HCT116 (cell line): ENCODE measurements at regions not wholly inside any gene's neighbourhood (a gene's known extent, or its start where the extent isn't known, plus 50 kb on each side); places are given as distances from the start of the nearest gene placed in this dataset.

ENCODE experiments used
- ATAC-seq: fragments of 200-7000 bp; cut with Tn5 transposase; 2 replicates; pipeline ENCODE4 v1.9.1; 2020; ENCODE audit warnings: mild to moderate bottlenecking, moderate library complexity
- BruUV-seq: library from RNA; stranded (reverse); fragments of 400-500 nt; replicated peaks from 2 replicates; lab custom pipeline; 2021; lab: Mats Ljungman, UMichigan
- CTCF ChIA-PET: fragments of 300-600 bp; sonication (Branson Sonifier 250); formaldehyde crosslinking; loops from one replicate; lab custom pipeline; 2021; ENCODE audit warnings: antibody characterized with exemption; lab: Charles Lee
- POLR2A ChIA-PET: fragments of 300-600, 350-600 bp; sonication (Branson Sonifier 250); formaldehyde crosslinking; loops from one replicate; lab custom pipeline; 2021; ENCODE audit warnings: antibody characterized with exemption; lab: Charles Lee
- RAD21 ChIA-PET, 2 experiments: fragments of 300-600 bp; sonication (Branson Sonifier 250); formaldehyde crosslinking; loops; one replicate each; lab custom pipeline; 2023; ENCODE audit warnings: low total read pairs in 2 of 2; ENCODE audit not compliant: uncharacterized antibody in 2 of 2, unreplicated experiment in 2 of 2, low non-redundant PET in 1 of 2; lab: Charles Lee
- DNase-seq: peaks from one replicate; pipeline ENCODE4 v3.0.0-alpha.2; 2010; ENCODE audit warnings: low read depth, low spot score
- H2AFZ ChIP-seq: fragments of 200-600 bp; shearing (Covaris generic), sonication (generic); 2 replicates; pipeline ENCODE4 v1.6.1; 2017; ENCODE audit warnings: low read depth, mixed run types, mixed read lengths, antibody characterized with exemption, low read length; ENCODE audit not compliant: poor library complexity, severe bottlenecking
- H3K27ac ChIP-seq: 2 replicates; pipeline ENCODE4 v1.5.1; 2012; ENCODE audit warnings: low read depth, low read length
- H3K27me3 ChIP-seq: fragments of 200-600 bp; sonication (generic); 2 replicates; pipeline ENCODE4 v1.6.1; 2016; ENCODE audit warnings: mixed run types, low read length, mixed read lengths; ENCODE audit not compliant: insufficient read depth
- H3K36me3 ChIP-seq, 2 experiments: fragments of 200-500 bp in 1 of 2; fragments of 200-600 bp in 1 of 2; sonication (Bioruptor generic) in 1 of 2; sonication (generic) in 1 of 2; 2 replicates each; pipeline versions ENCODE4 v1.5.1 to v1.6.1; 2014 to 2016; ENCODE audit warnings: low read length in 2 of 2, inconsistent platforms in 1 of 2, mixed read lengths in 1 of 2, mixed run types in 1 of 2; ENCODE audit not compliant: insufficient read depth in 2 of 2, control insufficient read depth in 1 of 2
- H3K4me1 ChIP-seq, 2 experiments: fragments of 200-600 bp in 1 of 2; sonication (generic) in 1 of 2; 2 replicates each; pipeline versions ENCODE4 v1.5.1 to v1.6.1; 2012 to 2017; ENCODE audit warnings: low read length in 2 of 2, inconsistent platforms in 1 of 2, mild to moderate bottlenecking in 1 of 2, mixed read lengths in 1 of 2, mixed run types in 1 of 2, moderate library complexity in 1 of 2; ENCODE audit not compliant: insufficient read depth in 2 of 2, control insufficient read depth in 1 of 2
- H3K4me2 ChIP-seq: fragments of 200-600 bp; sonication (generic); 2 replicates; pipeline ENCODE4 v1.6.1; 2017; ENCODE audit warnings: mixed run types, low read length, mixed read lengths
- H3K4me3 ChIP-seq, 2 experiments: fragments of 200-600 bp in 1 of 2; sonication (generic) in 1 of 2; replicated peaks in 1 of 2; 2 replicates each; pipeline ENCODE4 v1.5.1; 2011 to 2016; ENCODE audit warnings: low read length in 2 of 2, control low read depth in 1 of 2, low read depth in 1 of 2, mild to moderate bottlenecking in 1 of 2, mixed read lengths in 1 of 2, mixed run types in 1 of 2
- H3K79me2 ChIP-seq: fragments of 200-600 bp; sonication (generic); 2 replicates; pipeline ENCODE4 v1.6.1; 2017; ENCODE audit warnings: mild to moderate bottlenecking, mixed run types, low read length, moderate library complexity, mixed read lengths; ENCODE audit not compliant: insufficient read depth
- H3K9ac ChIP-seq: fragments of 200-600 bp; sonication (generic); 2 replicates; pipeline ENCODE4 v1.6.1; 2016; ENCODE audit warnings: low read length, mixed read lengths
- H3K9me2 ChIP-seq: fragments of 200-600 bp; sonication (generic), shearing (Covaris generic); 2 replicates; pipeline ENCODE4 v1.6.1; 2017; ENCODE audit warnings: mixed run types, mild to moderate bottlenecking, moderate library complexity; ENCODE audit not compliant: insufficient read depth
- H3K9me3 ChIP-seq, 2 experiments: fragments of 200-500 bp in 1 of 2; fragments of 200-600 bp in 1 of 2; sonication (Bioruptor generic) in 1 of 2; sonication (generic) in 1 of 2; 2 replicates each; pipeline ENCODE4 v1.6.1; 2014 to 2017; ENCODE audit warnings: low read length in 2 of 2, mixed read lengths in 2 of 2, inconsistent platforms in 1 of 2, low read depth in 1 of 2, mild to moderate bottlenecking in 1 of 2, mixed run types in 1 of 2, moderate library complexity in 1 of 2; ENCODE audit not compliant: control insufficient read depth in 1 of 2, insufficient read depth in 1 of 2
- H4K20me1 ChIP-seq: fragments of 200-600 bp; sonication (generic), shearing (Covaris generic); 2 replicates; pipeline ENCODE4 v1.6.1; 2017; ENCODE audit warnings: mixed run types, mild to moderate bottlenecking, moderate library complexity; ENCODE audit not compliant: insufficient read depth
- CBX3 ChIP-seq: IDR thresholded peaks from 2 replicates; pipeline ENCODE4 v1.6.1; 2012; ENCODE audit warnings: low read depth
- EGR1 ChIP-seq: IDR thresholded peaks from 2 replicates; pipeline ENCODE4 v1.6.1; 2012; ENCODE audit warnings: low read depth
- ELF1 ChIP-seq: IDR thresholded peaks from 2 replicates; pipeline ENCODE4 v1.6.1; 2012; ENCODE audit warnings: low read depth, borderline replicate concordance
- EZH2phosphoT487 ChIP-seq: fragments of 200-600 bp; IDR thresholded peaks from 2 replicates; pipeline ENCODE4 v1.6.1; 2018; ENCODE audit warnings: antibody characterized with exemption, borderline replicate concordance
- FOSL1 ChIP-seq: IDR thresholded peaks from 2 replicates; pipeline ENCODE4 v1.6.1; 2012; ENCODE audit warnings: low read depth
- POLR2A ChIP-seq: IDR thresholded peaks from 2 replicates; pipeline ENCODE4 v1.7.0; 2011; ENCODE audit warnings: borderline replicate concordance; ENCODE audit not compliant: insufficient read depth, insufficient read length; ENCODE audit errors: extremely low read depth
- POLR2AphosphoS5 ChIP-seq: IDR thresholded peaks from 2 replicates; pipeline ENCODE4 v1.6.1; 2011; ENCODE audit warnings: mild to moderate bottlenecking, low read depth, low read length, moderate library complexity
- SIN3A ChIP-seq: IDR thresholded peaks from 2 replicates; pipeline ENCODE4 v1.6.1; 2012; ENCODE audit warnings: low read depth
- SP1 ChIP-seq: IDR thresholded peaks from 2 replicates; pipeline ENCODE4 v1.6.1; 2012; ENCODE audit warnings: low read depth
- SRF ChIP-seq: IDR thresholded peaks from 2 replicates; pipeline ENCODE4 v1.6.1; 2012; ENCODE audit warnings: low read depth
- TCF7L2 ChIP-seq: IDR thresholded peaks from 2 replicates; pipeline ENCODE4 v1.7.0; 2011; ENCODE audit warnings: borderline replicate concordance, inconsistent platforms; ENCODE audit not compliant: insufficient read depth, insufficient read length; ENCODE audit errors: extremely low read depth
- YY1 ChIP-seq: IDR thresholded peaks from 2 replicates; pipeline ENCODE4 v1.6.1; 2011; ENCODE audit warnings: low read length, low read depth, moderate library complexity, mild to moderate bottlenecking; ENCODE audit not compliant: insufficient replicate concordance; ENCODE audit errors: extremely low read depth
- ZBTB33 ChIP-seq: IDR thresholded peaks from 2 replicates; pipeline ENCODE4 v1.6.1; 2011; ENCODE audit warnings: mild to moderate bottlenecking, low read length, moderate library complexity; ENCODE audit not compliant: insufficient replicate concordance; ENCODE audit errors: extremely low read depth
- ZFX ChIP-seq: fragments of 450-650 bp; IDR thresholded peaks from 2 replicates; pipeline ENCODE4 v1.6.1; 2017
- intact Hi-C: fragments of 100-400 bp; cut with micrococcal nuclease; formaldehyde crosslinking; loops from 2 replicates; pipeline ENCODE4 v1.10.0; 2022
- TF ChIP-seq, protein P1 (sequence below): IDR thresholded peaks from 2 replicates; pipeline ENCODE4 v1.6.1; 2012; ENCODE audit warnings: low read depth
- TF ChIP-seq, protein P2 (sequence below): IDR thresholded peaks from 2 replicates; pipeline ENCODE4 v1.6.1; 2012

GRCh38 chr14:97924922-97925613 is 1127.9 kb downstream of the VRK1 start:
- ATAC-seq (no peak), DNase-seq (no peak)
- no peaks in the 10 kb centered on the region for H3K9me3 ChIP-seq
- TF ChIP-seq SRF (no peak), YY1 (no peak), POLR2A (no peak), ZFX (no peak), ELF1 (no peak)
- no TSS peak for BruUV-seq
- H3K4me3 ChIP-seq, result no peak overlapping the region
- intact Hi-C loops, result no loop called here
- H4K20me1 ChIP-seq, result no peaks in the 10 kb centered on the region
- no peaks in the 10 kb centered on the region for H3K4me1 ChIP-seq
- RAD21 ChIA-PET, result no interaction called here
- H3K79me2 ChIP-seq, result no peaks in the 10 kb centered on the region
- POLR2A ChIA-PET, result no interaction called here
- no peaks in the 10 kb centered on the region for H3K9me2 ChIP-seq
- no peaks in the 10 kb centered on the region for H3K36me3 ChIP-seq
- no peak overlapping the region for H3K9ac ChIP-seq
- no peaks in the 10 kb centered on the region for H3K27me3 ChIP-seq
- H2AFZ ChIP-seq, result no peak overlapping the region
- no peak overlapping the region for H3K27ac ChIP-seq
- H3K4me2 ChIP-seq, result no peak overlapping the region
- CTCF ChIA-PET, result no interaction called here

- no peak for DNase-seq
- no peaks in the 10 kb centered on the region for H3K79me2 ChIP-seq
- BruUV-seq, result no TSS peak
- TF ChIP-seq CBX3, result no peak
- no peak for TF ChIP-seq ZBTB33
- TF ChIP-seq, protein P1, sequence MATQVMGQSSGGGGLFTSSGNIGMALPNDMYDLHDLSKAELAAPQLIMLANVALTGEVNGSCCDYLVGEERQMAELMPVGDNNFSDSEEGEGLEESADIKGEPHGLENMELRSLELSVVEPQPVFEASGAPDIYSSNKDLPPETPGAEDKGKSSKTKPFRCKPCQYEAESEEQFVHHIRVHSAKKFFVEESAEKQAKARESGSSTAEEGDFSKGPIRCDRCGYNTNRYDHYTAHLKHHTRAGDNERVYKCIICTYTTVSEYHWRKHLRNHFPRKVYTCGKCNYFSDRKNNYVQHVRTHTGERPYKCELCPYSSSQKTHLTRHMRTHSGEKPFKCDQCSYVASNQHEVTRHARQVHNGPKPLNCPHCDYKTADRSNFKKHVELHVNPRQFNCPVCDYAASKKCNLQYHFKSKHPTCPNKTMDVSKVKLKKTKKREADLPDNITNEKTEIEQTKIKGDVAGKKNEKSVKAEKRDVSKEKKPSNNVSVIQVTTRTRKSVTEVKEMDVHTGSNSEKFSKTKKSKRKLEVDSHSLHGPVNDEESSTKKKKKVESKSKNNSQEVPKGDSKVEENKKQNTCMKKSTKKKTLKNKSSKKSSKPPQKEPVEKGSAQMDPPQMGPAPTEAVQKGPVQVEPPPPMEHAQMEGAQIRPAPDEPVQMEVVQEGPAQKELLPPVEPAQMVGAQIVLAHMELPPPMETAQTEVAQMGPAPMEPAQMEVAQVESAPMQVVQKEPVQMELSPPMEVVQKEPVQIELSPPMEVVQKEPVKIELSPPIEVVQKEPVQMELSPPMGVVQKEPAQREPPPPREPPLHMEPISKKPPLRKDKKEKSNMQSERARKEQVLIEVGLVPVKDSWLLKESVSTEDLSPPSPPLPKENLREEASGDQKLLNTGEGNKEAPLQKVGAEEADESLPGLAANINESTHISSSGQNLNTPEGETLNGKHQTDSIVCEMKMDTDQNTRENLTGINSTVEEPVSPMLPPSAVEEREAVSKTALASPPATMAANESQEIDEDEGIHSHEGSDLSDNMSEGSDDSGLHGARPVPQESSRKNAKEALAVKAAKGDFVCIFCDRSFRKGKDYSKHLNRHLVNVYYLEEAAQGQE, result no peak
- TF ChIP-seq SP1, result no peak
- no peak for TF ChIP-seq POLR2AphosphoS5
- TF ChIP-seq ZFX, result no peak
- no peak for TF ChIP-seq SRF
- TF ChIP-seq FOSL1, result no peak
- TF ChIP-seq, protein P2, sequence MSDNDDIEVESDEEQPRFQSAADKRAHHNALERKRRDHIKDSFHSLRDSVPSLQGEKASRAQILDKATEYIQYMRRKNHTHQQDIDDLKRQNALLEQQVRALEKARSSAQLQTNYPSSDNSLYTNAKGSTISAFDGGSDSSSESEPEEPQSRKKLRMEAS, result no peak
- TF ChIP-seq EGR1, result no peak
- TF ChIP-seq SIN3A, result no peak
- no peak for TF ChIP-seq EZH2phosphoT487
- TF ChIP-seq TCF7L2, result no peak
Measured at GRCh38 chr14:97930166-97930565, 1133.0 kb downstream of the VRK1 start.

More at GRCh38 chr14:97930166-97930565, 1133.0 kb downstream of the VRK1 start:
- H3K9me3 ChIP-seq, result no peaks in the 10 kb centered on the region
- H3K4me2 ChIP-seq, result no peak overlapping the region
- no peak overlapping the region for H2AFZ ChIP-seq
- H3K9ac ChIP-seq, result no peak overlapping the region
- POLR2A ChIA-PET, result no interaction called here
- H3K36me3 ChIP-seq, result no peaks in the 10 kb centered on the region
- H4K20me1 ChIP-seq, result no peaks in the 10 kb centered on the region
- ATAC-seq, result no peak
- RAD21 ChIA-PET, result no interaction called here
- no peaks in the 10 kb centered on the region for H3K4me1 ChIP-seq
- CTCF ChIA-PET, result no interaction called here
- H3K9me2 ChIP-seq, result no peaks in the 10 kb centered on the region
- H3K4me3 ChIP-seq, result no peak overlapping the region
- no peak overlapping the region for H3K27ac ChIP-seq
- intact Hi-C loops, result no loop called here
- H3K27me3 ChIP-seq, result no peaks in the 10 kb centered on the region
